SH-SY5Y (cell line): ENCODE measurements at regions not wholly inside any gene's neighbourhood (a gene's known extent, or its start where the extent isn't known, plus 50 kb on each side); places are given as distances from the start of the nearest gene placed in this dataset.

Source experiments
- GATA2 ChIP-seq: IDR thresholded peaks from 2 replicates; pipeline ENCODE4 v1.6.1; 2011; ENCODE audit warnings: mild to moderate bottlenecking, low read depth, low read length
- GATA3 ChIP-seq: IDR thresholded peaks from 2 replicates; pipeline ENCODE4 v1.6.1; 2011; ENCODE audit warnings: low read depth, mild to moderate bottlenecking, low read length, moderate library complexity

DNA sequence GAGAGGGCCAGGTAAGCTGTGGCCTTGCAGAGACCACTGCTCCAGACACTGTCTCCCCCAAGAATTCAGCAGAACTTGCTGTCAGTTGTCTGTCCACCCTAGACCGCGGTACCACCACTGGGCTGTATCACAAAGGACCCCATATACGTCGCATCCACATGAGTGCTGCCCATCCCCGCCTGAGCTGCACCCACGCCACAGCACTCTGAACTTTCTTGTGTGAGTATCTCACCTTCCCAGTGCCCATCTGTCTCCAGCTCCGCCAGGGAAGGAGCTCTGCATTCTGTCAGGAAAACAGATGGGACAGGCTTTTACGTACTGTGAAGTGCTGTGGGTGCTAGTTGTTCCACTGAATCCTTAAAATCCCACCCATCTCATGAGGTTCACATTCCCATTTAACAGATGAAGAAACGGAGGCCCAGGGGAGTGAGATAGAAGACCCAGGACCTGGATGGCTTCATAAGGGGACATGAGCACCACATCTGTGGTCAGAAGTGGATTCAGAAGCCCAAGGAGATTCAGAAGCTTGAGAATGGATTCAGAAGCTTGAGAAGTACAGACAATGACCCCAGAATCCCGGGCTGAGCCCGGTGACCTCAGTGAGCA lies 102.5 kb upstream of the ZMIZ1 start:
- no peak for TF ChIP-seq GATA2
- no peak for TF ChIP-seq GATA3
